Occipital lobe (tissue), 1 donor: ENCODE measurements at regions not wholly inside any gene's neighbourhood (a gene's known extent, or its start where the extent isn't known, plus 50 kb on each side); places are given as distances from the start of the nearest gene placed in this dataset.
A peak's percentile ranks its signal among the peaks of the same experiment; 100 is the strongest.

Experiments used
- DNase-seq: peaks from one replicate; lab custom pipeline; 2025; lab: John Stamatoyannopoulos, UW

DNA sequence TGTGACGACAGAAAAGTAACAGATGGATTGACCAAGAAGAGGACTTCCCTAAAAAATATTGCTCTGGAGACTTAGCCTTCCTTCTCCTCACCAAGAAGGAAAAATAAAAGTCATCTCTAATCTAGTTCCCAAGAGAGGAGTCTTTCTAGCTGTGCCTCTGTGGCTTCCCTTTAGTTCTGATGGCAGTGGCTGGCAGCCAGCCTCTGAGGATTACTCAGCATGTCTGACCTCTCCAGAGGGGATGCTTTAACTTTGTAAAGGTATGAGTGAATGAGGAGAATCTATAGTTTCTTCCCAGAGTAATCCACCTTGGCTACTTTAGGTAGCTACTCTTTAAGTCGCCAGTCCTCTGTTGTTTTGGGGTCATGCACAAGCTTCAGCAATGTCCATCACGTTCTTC lies 163.9 kb upstream of the KIT start:
- DNase-seq: no peak

DNA sequence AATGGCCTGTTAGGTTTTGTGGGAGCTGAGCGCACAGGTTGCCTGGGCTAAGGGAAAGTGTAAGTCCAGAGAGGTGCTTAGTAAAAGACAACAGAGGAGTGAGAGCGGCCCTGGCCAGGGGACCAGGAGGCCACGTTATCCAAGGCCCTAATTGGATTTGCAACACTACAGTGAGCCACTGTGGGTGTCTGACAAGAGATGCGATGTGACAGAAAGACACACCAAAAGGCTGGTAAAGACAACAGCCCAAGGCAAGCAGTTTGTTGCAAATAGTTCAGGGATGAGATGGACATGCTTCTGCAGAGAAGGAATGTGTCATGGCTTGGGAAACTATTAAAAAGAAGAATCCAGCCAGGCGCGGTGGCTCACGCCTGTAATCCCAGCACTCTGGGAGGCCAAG lies 162.7 kb upstream of the KIT start:
- no peak for DNase-seq

DNA sequence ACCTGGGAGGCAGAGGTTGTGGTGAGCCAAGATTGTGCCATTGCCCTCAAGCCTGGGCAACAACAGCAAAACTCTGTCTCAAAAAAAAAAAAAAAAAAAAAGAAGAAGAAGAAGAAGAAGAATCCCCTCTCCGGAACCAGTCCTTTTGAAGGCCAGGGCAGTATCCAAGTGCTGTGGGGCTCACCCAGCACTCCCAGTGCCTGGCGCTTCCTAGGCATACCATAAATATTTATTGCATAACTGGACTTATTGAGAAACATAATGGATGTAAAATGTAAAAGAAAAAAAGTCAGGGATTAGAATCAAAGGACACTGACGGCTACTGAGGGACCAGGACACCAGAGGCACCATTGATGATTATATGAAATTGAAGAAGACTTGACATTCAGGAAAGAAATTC lies 162.1 kb upstream of the KIT start:
- no peak for DNase-seq

GRCh38 chr4:54496412-54496811 lies 161.3 kb upstream of the KIT start:
- DNase-seq: no peak

DNA sequence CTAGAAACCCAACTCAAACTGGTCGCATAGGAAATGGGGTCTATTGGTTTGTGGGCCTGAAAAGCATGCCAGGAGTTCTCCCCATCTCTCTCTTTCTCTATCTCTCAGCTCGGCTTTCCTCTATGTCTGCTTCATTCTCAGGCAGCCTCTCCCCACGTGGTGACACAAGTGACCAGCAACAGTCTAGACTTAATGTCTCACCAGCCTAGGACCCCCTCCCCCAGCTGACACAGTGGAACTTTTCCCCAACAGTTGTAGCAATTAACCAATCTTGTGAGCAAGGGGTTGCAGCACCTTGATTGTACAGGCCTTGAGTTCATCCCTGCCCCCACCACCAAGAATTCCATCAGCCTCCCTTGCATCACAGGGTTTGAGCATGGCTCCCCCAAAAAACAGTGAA lies 159.8 kb upstream of the KIT start:
- no peak for DNase-seq

DNA sequence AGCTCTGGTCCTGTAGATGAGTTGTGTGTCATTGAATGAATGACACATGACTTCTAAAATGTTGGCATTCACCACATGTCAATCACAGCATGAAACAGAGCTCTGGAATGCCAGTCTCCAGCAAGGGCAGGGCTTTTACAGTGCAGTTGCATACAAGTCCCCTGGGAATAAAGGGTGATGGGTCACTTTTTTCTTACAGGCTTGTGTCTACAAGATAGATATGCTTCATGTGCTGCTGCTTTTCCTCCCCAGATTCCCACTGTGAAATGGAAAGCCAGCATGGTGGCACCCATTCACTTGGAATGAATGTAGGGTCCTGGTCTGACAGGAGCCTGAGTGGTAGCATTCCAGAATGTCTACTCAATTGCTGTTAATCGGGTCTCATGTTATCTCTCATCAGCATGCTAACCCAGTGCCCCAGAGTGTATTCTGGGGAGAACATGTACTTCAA lies 159.1 kb upstream of the KIT start:
- no peak for DNase-seq

GRCh38 chr4:54499308-54500074 lies 158.3 kb upstream of the KIT start:
- DNase-seq: no peak

DNA sequence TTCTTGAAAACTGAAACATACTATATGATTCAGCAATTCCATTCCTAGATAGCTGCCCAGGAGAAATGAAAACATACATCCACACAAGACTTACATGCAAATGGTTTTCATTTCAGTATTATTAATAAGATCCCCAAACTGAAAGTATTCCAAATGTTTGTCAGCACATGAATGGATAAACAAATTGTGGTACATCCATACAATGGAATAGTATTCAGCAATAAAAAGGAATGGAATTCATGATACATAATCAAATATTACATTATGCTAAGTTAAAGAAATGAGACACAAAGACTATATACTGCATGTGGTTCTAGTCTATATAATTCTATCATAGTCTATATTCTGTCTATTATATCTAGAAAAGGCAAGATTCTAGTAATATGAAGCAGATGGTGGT lies 152.4 kb upstream of the KIT start:
- no peak for DNase-seq

DNA sequence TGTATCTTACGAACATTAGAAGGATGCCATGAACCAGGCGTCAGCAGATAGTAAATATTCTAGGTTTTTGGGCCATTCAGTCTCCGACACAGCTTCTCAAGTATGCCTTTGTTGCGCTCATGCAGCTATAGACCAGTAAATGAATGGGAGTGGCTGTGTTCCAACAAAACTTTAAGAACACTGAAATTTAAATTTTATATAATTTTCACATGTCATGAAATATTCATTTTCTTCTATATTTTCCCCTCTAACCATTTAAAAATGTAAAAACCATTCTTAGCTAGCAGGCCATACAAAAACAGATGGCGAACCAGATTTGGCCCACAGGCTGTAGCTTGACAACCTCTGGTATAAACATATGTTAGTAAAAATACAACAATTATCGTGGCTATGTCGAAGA lies 151.8 kb upstream of the KIT start:
- no peak for DNase-seq

GRCh38 chr4:54509057-54509456 lies 148.7 kb upstream of the KIT start:
- no peak for DNase-seq

DNA sequence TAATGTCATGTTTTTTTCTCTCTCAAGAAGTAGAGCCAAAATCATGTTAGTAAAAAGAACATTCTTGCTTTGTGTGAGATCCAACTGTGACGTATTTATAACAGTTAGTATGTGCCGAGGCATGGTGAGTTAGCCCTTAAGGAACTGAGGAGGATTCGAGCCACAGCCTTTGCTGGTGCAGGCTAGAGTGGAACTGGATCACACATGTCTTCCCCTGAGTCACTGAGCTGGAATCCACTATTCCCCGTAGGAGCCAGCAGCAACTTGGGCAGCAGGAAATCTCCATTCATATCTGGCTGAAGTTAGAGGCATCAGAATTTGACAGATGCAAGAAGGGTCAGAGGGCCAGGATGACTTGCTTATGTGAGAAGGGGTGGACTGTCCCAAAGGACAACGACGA lies 144.6 kb upstream of the KIT start:
- DNase-seq: no peak

GRCh38 chr4:54513741-54514140 lies 144.0 kb upstream of the KIT start:
- DNase-seq: no peak

DNA sequence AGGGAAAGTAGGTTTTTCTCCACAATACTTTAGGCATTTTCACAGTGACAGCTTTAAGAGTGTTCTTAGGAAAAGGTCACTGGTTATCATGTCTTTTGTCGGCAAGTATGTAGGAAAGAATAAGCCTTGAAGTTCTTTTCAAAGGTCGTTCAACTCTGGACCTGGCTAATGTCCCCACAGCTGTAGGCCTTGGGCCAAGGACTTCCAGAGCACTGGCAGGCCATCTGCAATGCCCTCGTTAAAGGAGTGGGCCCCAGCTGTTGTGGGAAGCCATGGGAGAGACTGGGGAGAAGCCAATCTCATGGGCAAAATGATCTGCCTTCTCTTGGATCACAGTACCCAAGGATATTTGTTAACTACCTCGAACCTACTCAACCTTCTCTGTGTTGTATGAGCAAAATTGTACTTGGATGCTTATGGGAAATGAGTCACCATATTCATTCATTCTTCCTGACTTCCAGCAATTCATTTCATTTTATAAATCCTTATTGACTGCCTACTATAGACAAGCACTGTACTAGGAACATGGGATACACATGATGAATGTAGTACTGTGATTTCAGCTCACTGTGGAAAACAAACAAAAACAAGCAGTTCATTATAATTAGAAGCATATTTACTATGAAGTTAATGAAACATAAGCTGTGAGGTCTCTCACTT lies 141.1 kb upstream of the KIT start:
- no peak for DNase-seq

GRCh38 chr4:54517781-54518444 lies 139.8 kb upstream of the KIT start:
- DNase-seq: no peak

GRCh38 chr4:54525602-54526001 lies 132.2 kb upstream of the KIT start:
- no peak for DNase-seq

DNA sequence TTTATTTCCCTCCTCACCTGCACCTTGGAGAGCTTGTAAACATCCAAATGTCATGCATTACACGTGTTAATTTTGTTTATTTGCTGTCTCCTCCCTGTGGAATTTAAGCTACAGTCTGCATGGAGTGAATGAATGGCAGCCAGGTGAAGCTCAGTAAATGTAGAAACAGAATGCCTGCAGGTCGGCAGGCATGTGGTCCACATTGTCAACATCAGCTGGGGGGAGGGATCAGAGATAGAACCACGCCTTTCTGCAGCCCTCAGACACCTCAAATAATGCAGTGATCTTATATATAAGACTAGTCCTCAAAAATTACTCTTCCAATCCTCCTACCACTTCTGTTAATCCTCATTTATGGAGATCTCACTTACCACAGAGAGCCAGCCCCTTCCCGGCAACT lies 131.2 kb upstream of the KIT start:
- no peak for DNase-seq

- DNase-seq: no peak
Observed at GRCh38 chr4:54527532-54527931, 130.2 kb upstream of the KIT start.

DNA sequence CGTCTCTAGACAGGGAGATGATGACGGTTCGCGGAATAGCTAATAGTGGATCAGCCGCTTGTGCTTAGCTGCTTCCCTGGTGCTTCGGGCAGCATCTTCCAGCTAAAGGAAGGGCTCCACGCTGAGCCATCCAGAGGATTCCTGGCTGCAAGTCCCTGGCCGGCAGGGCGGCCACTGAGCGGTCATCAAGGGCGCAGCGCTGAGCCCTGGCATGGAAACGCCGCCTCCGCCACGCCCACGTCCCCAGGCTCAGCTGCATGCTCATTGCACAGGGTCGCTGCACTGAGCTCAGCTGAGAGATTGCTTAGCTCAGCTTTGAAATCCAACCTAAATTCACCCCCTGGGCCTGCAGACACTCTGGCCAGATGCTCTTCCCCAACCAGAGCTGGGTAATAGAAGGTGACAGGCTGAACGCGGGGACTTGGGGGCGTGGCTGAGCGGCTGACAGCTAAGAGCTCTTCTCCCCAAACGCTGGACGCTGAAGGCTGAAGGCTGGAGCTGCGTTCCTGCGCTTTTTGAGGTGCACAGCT lies 118.2 kb upstream of the KIT start:
- peak; percentile 7 for DNase-seq

DNA sequence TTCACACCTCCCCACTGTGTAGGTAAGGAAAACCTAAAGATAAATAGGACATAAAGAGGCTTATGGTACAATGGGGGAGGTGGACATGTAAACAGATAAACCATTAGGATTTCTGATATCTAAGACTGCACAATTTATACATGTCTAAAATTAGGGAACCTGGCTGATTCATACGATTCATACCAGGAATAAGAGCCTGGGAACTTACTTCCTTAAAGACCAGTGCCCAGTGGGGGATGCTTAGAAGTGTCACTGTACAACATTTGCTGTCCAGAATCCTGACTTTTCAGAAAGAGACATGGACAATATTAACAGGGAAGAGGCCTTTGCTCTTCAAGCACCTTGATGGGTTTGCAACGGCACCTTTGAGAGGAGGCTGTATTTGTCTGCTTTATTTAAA lies 116.8 kb upstream of the KIT start:
- no peak for DNase-seq

DNA sequence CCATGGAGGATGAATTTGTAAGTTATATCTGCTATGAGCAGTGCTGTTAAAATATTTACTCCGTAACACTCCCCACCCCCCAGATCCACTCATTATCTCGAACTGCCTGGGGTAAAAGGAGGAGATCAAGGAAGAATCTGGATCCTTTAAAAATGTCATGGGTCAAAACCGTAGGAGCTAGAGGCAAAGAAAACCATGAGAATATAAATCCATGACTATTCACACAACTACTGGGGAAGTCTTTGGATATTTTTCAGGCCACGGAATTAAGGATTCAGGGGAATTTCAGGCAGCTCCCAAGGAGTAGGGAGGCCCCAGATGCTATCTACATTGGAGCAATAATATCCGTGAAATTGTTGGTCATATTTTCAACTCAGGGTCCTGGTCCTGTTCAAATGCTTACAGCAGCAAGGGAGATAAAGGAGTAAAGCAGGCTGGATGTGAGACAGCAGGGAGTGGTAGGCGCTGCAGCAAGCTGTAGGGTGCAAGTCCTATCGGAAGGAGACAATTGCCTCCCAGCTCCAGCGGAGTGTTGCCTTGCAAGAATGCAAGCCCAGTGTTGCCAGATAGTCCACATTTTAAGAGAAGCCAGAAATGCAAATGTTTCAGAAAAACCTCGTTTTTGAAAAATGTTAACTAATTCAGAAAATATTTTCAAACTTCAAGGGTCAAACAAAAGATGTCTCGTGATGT lies 116.2 kb upstream of the KIT start:
- no peak for DNase-seq

DNA sequence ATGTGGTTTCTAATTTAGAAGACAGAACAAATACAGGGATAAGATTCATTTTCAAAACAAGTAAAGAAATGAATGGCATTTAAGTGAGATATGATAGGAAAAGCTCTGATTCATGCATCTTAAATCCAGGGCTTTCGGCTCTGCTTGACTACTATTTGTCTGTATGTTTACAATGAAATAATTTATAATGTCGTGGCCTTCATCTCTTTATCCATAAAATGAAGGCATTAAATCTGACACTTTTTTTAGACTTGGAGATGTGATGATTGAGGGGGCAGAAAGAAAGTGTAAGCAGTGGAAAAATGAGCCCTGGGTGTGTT lies 115.7 kb upstream of the KIT start:
- DNase-seq: no peak

GRCh38 chr4:54542540-54543041 lies 115.2 kb upstream of the KIT start:
- DNase-seq: no peak
